Spleen (tissue), 11 donors: ENCODE measurements at regions not wholly inside any gene's neighbourhood (a gene's known extent, or its start where the extent isn't known, plus 50 kb on each side); places are given as distances from the start of the nearest gene placed in this dataset.

Experiments used
- DNase-seq: peaks from one replicate; pipeline ENCODE4 v3.0.0-alpha.2; 2020
- H3K27ac ChIP-seq, 8 donors: fragments of 200-600 bp; sonication (generic) in 7 of 8; 1 replicate in 4 of 8; 2 replicates in 4 of 8; pipeline versions ENCODE4 v1.5.0 to v1.8.0; 2016 to 2021; ENCODE audit warnings: inconsistent platforms in 4 of 8, mild to moderate bottlenecking in 4 of 8, moderate library complexity in 1 of 8
- H3K27me3 ChIP-seq, 7 donors: fragments of 200-600 bp; sonication (generic) in 6 of 7; replicated peaks in 1 of 7; 1 replicate in 4 of 7; 2 replicates in 3 of 7; pipeline versions ENCODE4 v1.5.0 to v1.8.0; 2016 to 2021; ENCODE audit warnings: inconsistent platforms in 3 of 7, mild to moderate bottlenecking in 1 of 7
- H3K36me3 ChIP-seq, 6 donors: fragments of 200-600 bp; sonication (generic) in 5 of 6; 1 replicate in 4 of 6; 2 replicates in 2 of 6; pipeline versions ENCODE4 v1.5.0 to v1.8.0; 2016 to 2021; ENCODE audit warnings: inconsistent platforms in 2 of 6
- H3K4me1 ChIP-seq, 6 donors: fragments of 200-600 bp; sonication (generic) in 5 of 6; 1 replicate in 3 of 6; 2 replicates in 3 of 6; pipeline versions ENCODE4 v1.5.0 to v1.8.0; 2016 to 2021; ENCODE audit warnings: inconsistent platforms in 3 of 6
- H3K4me3 ChIP-seq, 8 donors: fragments of 200-600 bp; sonication (generic) in 7 of 8; 1 replicate in 4 of 8; 2 replicates in 4 of 8; pipeline versions ENCODE4 v1.5.0 to v1.8.0; 2016 to 2021; ENCODE audit warnings: inconsistent platforms in 4 of 8, mild to moderate bottlenecking in 4 of 8, moderate library complexity in 2 of 8
- H3K9me3 ChIP-seq, 8 donors: fragments of 200-600 bp; sonication (generic) in 7 of 8; 1 replicate in 4 of 8; 2 replicates in 4 of 8; pipeline versions ENCODE4 v1.5.0 to v1.8.0; 2016 to 2021; ENCODE audit warnings: inconsistent platforms in 4 of 8
- CTCF ChIP-seq, 11 experiments: fragments of 200-600 bp in 7 of 11; fragments of 450-650 bp in 4 of 11; sonication (generic) in 4 of 11; IDR thresholded peaks in 8 of 11; conservative IDR thresholded peaks in 3 of 11; 1 replicate in 7 of 11; 2 replicates in 4 of 11; pipeline versions ENCODE4 v1.4.0 to v1.8.0; 2016 to 2021; ENCODE audit warnings: antibody characterized with exemption in 11 of 11, inconsistent platforms in 4 of 11, mild to moderate bottlenecking in 1 of 11
- POLR2A ChIP-seq, 3 donors: fragments of 450-650 bp; IDR thresholded peaks; one replicate each; pipeline ENCODE4 v1.5.1; 2017; ENCODE audit warnings: antibody characterized with exemption in 3 of 3, mild to moderate bottlenecking in 1 of 3
- POLR2AphosphoS5 ChIP-seq, 3 donors: sonication (generic); formaldehyde crosslinking; IDR thresholded peaks; one replicate each; pipeline ENCODE4 v1.5.1; 2017; ENCODE audit warnings: antibody characterized with exemption in 3 of 3
- WGBS, 5 donors: extraction: QIAGEN DNeasy Blood & Tissue Kit in 3 of 5; methylation state at CpG; one replicate each; pipeline versions ENCODE4 v1.1.5 to v1.1.7; 2013 to 2018; 5-methylcytosine and 5-hydroxymethylcytosine counted together
- intact Hi-C: fragments of 100-400 bp; cut with DNase I; formaldehyde crosslinking; loops from one replicate; pipeline ENCODE4 v1.15.0; 2023; ENCODE audit warnings: low total_unique reads
- donor health status: healthy with polysubstance abuse.
- donor health status: DM: no; HTN: no; CAD: no; lungs with moderate emphysema.
- donor health status: DM: no; HTN: no; CAD: no.
- donor health status: Bipolar disorder and iron deficiency.
- donor health status: healthy.
- donor health status: DM: no; HTN: no; CAD: no.
- donor health status: DM: yes; HTN: yes; CAD: no.

GRCh38 chr3:181971424-181971823, 259.7 kb downstream of the SOX2 start:
- 63 to 77% (median 65%) methylated on average over 2 of the region's 2 CpGs for WGBS, 5 donors
- H3K4me3 ChIP-seq, result no peak overlapping the region
- TF ChIP-seq POLR2A (IDR thresholded peaks at IDR 0.05), result no peak
- no peak for TF ChIP-seq CTCF (IDR thresholded peaks at IDR 0.05 in 8 of 11, conservative IDR thresholded peaks at IDR 0.05 in 3 of 11)
- no peak for TF ChIP-seq POLR2AphosphoS5 (IDR thresholded peaks at IDR 0.05)
- no peaks in the 10 kb centered on the region for H3K36me3 ChIP-seq
- H3K9me3 ChIP-seq, result no peaks in the 10 kb centered on the region
- no peaks in the 10 kb centered on the region for H3K4me1 ChIP-seq
- DNase-seq, result no peak
- intact Hi-C loops, result no loop called here
- no peaks in the 10 kb centered on the region for H3K27me3 ChIP-seq
- H3K27ac ChIP-seq, result no peak overlapping the region

- H3K27ac ChIP-seq, result no peak overlapping the region
- H3K4me1 ChIP-seq, result no peaks in the 10 kb centered on the region
- intact Hi-C loops, result no loop called here
- no peaks in the 10 kb centered on the region for H3K9me3 ChIP-seq
- no peaks in the 10 kb centered on the region for H3K36me3 ChIP-seq
- no peak for DNase-seq
- no peaks in the 10 kb centered on the region for H3K27me3 ChIP-seq
- H3K4me3 ChIP-seq, result no peak overlapping the region
- WGBS, 5 donors, result 74 to 91% (median 88%) methylated on average over 2 of the region's 2 CpGs
- no peak for TF ChIP-seq POLR2A (IDR thresholded peaks at IDR 0.05)
- no peak for TF ChIP-seq CTCF (IDR thresholded peaks at IDR 0.05 in 8 of 11, conservative IDR thresholded peaks at IDR 0.05 in 3 of 11)
- TF ChIP-seq POLR2AphosphoS5 (IDR thresholded peaks at IDR 0.05), result no peak
Observed at GRCh38 chr3:181974198-181974597, 262.5 kb downstream of the SOX2 start.

GRCh38 chr3:181976526-181976925, 264.8 kb downstream of the SOX2 start:
- WGBS, 5 donors, result 34 to 62% (median 51%) methylated on average over 1 of the region's 1 CpG

GRCh38 chr3:181985386-181985785, 273.7 kb downstream of the SOX2 start:
- no peaks in the 10 kb centered on the region for H3K4me1 ChIP-seq
- intact Hi-C loops, result no loop called here
- H3K27me3 ChIP-seq, result no peaks in the 10 kb centered on the region
- 63 to 77% (median 67%) methylated on average over 2 of the region's 2 CpGs for WGBS, 5 donors
- DNase-seq, result no peak
- H3K9me3 ChIP-seq, result peaks cover 0 to 17% (median 6%) of the 10 kb centered on the region in 8 donors
- H3K4me3 ChIP-seq, result no peak overlapping the region
- no peaks in the 10 kb centered on the region for H3K36me3 ChIP-seq
- no peak for TF ChIP-seq CTCF (IDR thresholded peaks at IDR 0.05 in 8 of 11, conservative IDR thresholded peaks at IDR 0.05 in 3 of 11)
- no peak overlapping the region for H3K27ac ChIP-seq

More at GRCh38 chr3:181976526-181976925, 264.8 kb downstream of the SOX2 start:
- H3K4me1 ChIP-seq, result no peaks in the 10 kb centered on the region
- H3K27ac ChIP-seq, result no peak overlapping the region
- H3K36me3 ChIP-seq, result no peaks in the 10 kb centered on the region
- DNase-seq, result no peak
- no peak for TF ChIP-seq POLR2A (IDR thresholded peaks at IDR 0.05)
- TF ChIP-seq POLR2AphosphoS5 (IDR thresholded peaks at IDR 0.05), result no peak
- no peak for TF ChIP-seq CTCF (IDR thresholded peaks at IDR 0.05 in 8 of 11, conservative IDR thresholded peaks at IDR 0.05 in 3 of 11)
- no peaks in the 10 kb centered on the region for H3K9me3 ChIP-seq
- intact Hi-C loops, result no loop called here
- no peaks in the 10 kb centered on the region for H3K27me3 ChIP-seq
- H3K4me3 ChIP-seq, result no peak overlapping the region
